ENCODE measurements at regions not wholly inside any gene's neighbourhood (a gene's known extent, or its start where the extent isn't known, plus 50 kb on each side); places are given as distances from the start of the nearest gene placed in this dataset.

- Histone ChIP-seq H3F3A (replicated peaks; ENCODE audit: insufficient read depth) (no peaks in the 10 kb centered on the region), H4K20me1 (ENCODE audit: insufficient read depth) (no peaks in the 10 kb centered on the region), H3K27ac (ENCODE audit: low read depth in 2 of 2, low read length in 1 of 2) (no peak overlapping the region), H3K4me3 (ENCODE audit: low read depth in 2 of 2, low read length in 1 of 2) (no peak overlapping the region), H3K36me3 (replicated peaks in 1 of 2; ENCODE audit: control insufficient read depth in 1 of 2, insufficient read depth in 2 of 2, low read length in 1 of 2) (no peaks in the 10 kb centered on the region), H3K27me3 (ENCODE audit: insufficient read depth) (no peaks in the 10 kb centered on the region), H3K4me1 (ENCODE audit: control insufficient read depth in 1 of 2, insufficient read depth in 2 of 2, low read depth in 1 of 2, low read length in 1 of 2) (no peaks in the 10 kb centered on the region), H3K9me2 (no peaks in the 10 kb centered on the region; the same call in 1 of the 2 replicates), H3K4me2 (no peak overlapping the region), H3K9me3 (0 out of 2 replicates have a peak, but pooled peaks cover 3% of the 10 kb centered on the region), H3K9ac (no peak overlapping the region), H2AFZ (ENCODE audit: low read depth) (no peak overlapping the region), H3K79me2 (ENCODE audit: insufficient read depth) (no peaks in the 10 kb centered on the region)
- CTCF ChIA-PET, result no interaction called here
- POLR2A ChIA-PET, result no interaction called here
- DNase-seq, result no peak
- TF ChIP-seq CTCF (IDR thresholded peaks at IDR 0.05) (no peak), EZH2phosphoT487 (IDR thresholded peaks at IDR 0.05; ENCODE audit: borderline replicate concordance, low read depth) (no peak), FOXM1 (IDR thresholded peaks at IDR 0.05; ENCODE audit: low read depth) (no peak), TEAD4 (IDR thresholded peaks at IDR 0.05; ENCODE audit: borderline replicate concordance, insufficient read depth) (no peak), TCF12 (IDR thresholded peaks at IDR 0.05) (no peak), MXI1 (IDR thresholded peaks at IDR 0.05; ENCODE audit: low read depth, low read length) (no peak), USF2 (IDR thresholded peaks at IDR 0.05; ENCODE audit: borderline replicate concordance, low read depth, low read length) (no peak), NRF1 (IDR thresholded peaks at IDR 0.05; ENCODE audit: low read depth, low read length) (no peak), REST (IDR thresholded peaks at IDR 0.05; ENCODE audit: low read depth, low read length) (no peak), IRF3 (IDR thresholded peaks at IDR 0.05; ENCODE audit: low read depth, low read length) (no peak), TAF1 (IDR thresholded peaks at IDR 0.05; ENCODE audit: borderline replicate concordance, low read depth, low read length) (no peak), FOSL2 (IDR thresholded peaks at IDR 0.05; ENCODE audit: borderline replicate concordance, low read depth) (no peak), RFX5 (IDR thresholded peaks at IDR 0.05; ENCODE audit: low read length) (no peak), NFIC (IDR thresholded peaks at IDR 0.05; ENCODE audit: borderline replicate concordance) (no peak)
- WGBS (ENCODE audit: low lambda C conversion rate), result 62% methylated on average over 3 of the region's 3 CpGs
Measured at GRCh38 chr4:19368800-19369199, 882.9 kb upstream of the SLIT2 start.

Measured in SK-N-SH (cell line).